GM23248 (cell line): ENCODE measurements at regions not wholly inside any gene's neighbourhood (a gene's known extent, or its start where the extent isn't known, plus 50 kb on each side); places are given as distances from the start of the nearest gene placed in this dataset.
"Not testable (repeated sequence)": the region's sequence is repeated elsewhere in the genome, so short reads cannot be mapped to it uniquely, and the experiment has no call there.

Experiments used
- EZH2 ChIP-seq: fragments of 200-600 bp; sonication (generic); IDR thresholded peaks from 2 replicates; pipeline ENCODE4 v1.6.1; 2018; ENCODE audit warnings: antibody characterized with exemption, mild to moderate bottlenecking; ENCODE audit not compliant: insufficient read depth, poor library complexity, severe bottlenecking
- EZH2phosphoT487 ChIP-seq: fragments of 200-600 bp; sonication (generic); IDR thresholded peaks from 2 replicates; pipeline ENCODE4 v1.6.1; 2018; ENCODE audit warnings: antibody characterized with exemption, moderate library complexity, mild to moderate bottlenecking, low read depth; ENCODE audit not compliant: insufficient read depth

DNA sequence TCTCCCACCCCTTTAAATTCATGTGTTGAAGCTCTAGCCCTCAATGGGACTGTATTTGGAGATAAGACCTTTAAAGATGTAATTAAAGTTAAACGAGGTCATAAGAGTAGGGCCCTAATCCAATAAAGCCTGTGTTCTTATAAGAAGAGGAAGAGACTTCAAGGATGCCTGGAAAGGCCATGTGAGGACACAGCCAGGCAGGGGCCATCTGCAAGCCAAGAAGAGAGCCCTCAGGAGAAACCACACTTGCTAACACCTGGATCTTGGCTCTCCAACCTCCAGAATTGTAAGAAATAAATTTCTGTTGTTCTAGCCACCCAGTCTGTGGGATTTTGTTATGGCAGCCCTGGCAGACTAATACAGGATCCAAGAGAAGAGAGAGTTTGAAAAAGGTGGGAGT is 683.5 kb downstream of the TTLL7 start:
- not testable (repeated sequence) for TF ChIP-seq EZH2, EZH2phosphoT487
